ENCODE measurements at regions not wholly inside any gene's neighbourhood (a gene's known extent, or its start where the extent isn't known, plus 50 kb on each side); places are given as distances from the start of the nearest gene placed in this dataset.

GRCh38 chr2:60215386-60215901 is 338.0 kb downstream of the BCL11A start:
- TF ChIP-seq EP300 (IDR thresholded peaks at IDR 0.05) (no peak), CTCF (IDR thresholded peaks at IDR 0.05) (no peak), POLR2A (IDR thresholded peaks at IDR 0.05) (no peak)
